RKO (cell line): ENCODE measurements at regions not wholly inside any gene's neighbourhood (a gene's known extent, or its start where the extent isn't known, plus 50 kb on each side); places are given as distances from the start of the nearest gene placed in this dataset.

ENCODE experiments used
- DNase-seq: peaks from one replicate; pipeline ENCODE4 v3.0.0-alpha.2; 2016; ENCODE audit warnings: low spot score

DNA sequence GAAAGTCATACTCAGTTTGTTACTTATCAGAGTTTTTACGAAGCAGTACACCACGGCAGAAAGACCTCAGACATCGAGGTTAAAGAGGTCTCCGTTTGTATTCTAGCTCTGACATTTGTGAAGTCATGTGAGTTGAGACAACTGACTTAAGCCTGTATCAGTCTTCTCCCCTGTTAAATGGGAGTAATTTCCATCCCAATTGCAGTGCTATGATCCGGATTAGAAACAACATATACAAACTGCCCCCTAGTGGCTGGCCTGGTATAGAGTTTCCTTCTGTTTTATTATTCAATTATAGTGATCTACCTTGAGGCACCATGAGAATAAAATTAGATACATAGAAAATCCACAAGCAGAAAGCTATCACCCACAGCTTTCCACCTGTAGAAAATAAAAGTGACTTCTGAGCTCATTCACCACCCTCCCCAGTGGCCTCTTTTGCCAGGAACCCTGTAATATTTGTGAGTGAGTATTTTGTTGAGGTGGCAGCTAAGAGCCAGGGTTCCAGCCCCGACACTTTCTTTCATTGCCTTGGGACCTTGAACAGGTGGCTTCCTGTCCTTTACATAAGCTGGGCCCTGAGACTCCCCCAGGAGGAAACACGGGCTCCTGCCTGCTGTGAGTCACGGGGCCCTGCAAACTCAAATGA, 607.2 kb upstream of the MGMT start:
- peak; percentile 55 for DNase-seq

DNA sequence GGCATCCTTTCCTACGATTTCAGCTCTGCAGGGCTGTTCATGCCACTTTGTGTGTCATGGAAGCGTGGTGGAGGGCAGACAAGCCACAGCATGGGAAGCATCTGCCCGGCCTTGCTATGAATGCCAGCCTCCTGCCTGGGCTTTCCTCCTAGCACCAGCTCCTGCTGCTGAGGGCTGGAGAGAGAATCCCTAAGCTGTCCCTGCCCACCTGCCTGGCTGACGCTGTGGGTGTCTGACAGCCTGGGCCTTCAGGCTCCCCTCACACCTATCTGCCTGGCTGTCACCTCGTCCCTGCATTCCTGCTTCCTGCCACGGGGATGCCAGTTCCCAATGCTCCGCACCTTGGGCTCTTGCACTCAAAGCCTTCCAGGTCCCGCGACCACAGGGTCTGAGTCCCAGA, 606.5 kb upstream of the MGMT start:
- no peak for DNase-seq

DNA sequence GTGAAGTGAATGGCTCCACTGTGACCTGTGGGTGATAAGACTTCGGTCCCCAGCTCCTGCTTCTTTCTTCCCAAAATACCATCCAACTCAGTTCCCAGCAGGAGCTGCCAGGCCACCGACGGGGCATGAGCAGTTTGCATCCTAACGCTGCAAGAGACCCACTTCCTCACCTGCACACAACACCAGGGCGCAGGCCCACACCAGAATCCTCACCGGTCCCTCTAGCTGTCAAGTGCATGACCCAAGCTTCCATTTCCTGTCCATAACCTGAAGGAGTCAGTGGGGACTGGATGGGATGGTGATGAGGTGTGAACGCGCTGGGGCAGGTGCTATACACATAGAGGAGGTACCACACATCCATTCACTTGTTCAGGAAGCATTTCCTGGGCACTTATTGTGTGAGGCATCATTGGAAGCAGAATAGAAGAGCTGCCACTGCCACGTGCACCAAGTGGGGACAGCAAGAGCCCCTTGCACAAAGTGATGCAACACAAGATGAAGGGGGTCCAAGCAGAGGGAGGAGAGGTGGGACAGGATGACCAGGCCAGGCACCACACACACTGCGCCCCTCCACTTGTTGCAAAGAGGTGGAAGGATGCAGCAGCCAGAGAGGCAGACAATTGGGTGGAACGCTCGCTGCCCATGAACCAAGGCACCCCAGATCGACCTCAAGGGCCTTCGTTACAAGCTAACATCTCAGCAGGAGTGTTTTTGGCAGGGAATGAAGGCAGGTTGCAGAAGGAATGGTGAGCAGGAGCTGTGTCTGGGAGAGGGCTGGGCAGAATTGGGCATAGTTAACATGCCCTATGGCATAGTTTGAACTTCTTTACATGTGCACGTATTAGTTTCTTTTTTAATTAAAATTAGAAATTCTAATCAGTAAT, 605.8 kb upstream of the MGMT start:
- no peak for DNase-seq

DNA sequence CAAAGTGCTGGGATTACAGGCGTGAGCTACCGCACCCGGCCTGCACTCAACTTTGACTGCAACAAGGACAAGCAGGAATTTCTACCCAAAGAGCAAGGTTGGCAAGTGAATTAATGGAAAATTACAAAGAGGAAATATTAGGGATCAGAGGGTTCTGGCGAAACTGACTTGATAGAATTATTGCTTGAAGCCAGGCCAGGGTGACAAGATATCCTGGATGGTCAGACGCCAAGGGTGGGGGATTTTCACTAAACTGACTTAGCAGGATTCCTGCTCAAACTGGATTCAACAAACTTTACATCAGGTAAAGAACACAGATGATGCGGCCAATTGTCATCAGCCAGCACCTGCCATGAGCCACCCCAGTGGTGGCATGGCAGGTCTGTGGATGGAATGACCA, 603.6 kb upstream of the MGMT start:
- DNase-seq = no peak

DNA sequence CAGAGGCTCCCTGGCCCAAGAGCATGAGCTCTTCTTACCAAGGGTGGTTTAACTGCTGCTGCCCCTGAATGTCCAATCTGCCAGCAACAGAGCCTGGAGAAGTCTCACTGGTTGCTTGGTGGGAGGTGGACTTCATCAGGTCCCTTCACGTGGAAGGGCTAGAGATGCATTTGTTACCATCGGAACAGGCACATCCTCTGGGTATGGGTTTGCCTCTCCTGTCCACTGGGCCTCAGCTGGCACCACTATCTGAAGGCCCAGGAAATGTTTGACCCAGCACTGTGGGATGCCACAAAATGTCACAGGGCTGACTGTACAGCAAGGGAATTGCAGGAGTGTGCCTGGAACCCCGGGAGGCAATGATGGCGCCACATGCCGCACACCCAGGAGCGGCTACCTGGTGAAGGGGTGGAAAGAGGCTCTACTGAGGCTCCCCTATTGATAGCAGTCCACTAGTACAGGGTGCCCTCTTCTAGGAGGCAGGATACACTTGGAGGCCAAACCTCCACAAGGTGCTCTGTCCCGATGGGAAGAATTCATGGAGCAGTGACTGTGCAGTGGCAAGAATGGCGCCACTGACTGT, 603.1 kb upstream of the MGMT start:
- no peak for DNase-seq

DNA sequence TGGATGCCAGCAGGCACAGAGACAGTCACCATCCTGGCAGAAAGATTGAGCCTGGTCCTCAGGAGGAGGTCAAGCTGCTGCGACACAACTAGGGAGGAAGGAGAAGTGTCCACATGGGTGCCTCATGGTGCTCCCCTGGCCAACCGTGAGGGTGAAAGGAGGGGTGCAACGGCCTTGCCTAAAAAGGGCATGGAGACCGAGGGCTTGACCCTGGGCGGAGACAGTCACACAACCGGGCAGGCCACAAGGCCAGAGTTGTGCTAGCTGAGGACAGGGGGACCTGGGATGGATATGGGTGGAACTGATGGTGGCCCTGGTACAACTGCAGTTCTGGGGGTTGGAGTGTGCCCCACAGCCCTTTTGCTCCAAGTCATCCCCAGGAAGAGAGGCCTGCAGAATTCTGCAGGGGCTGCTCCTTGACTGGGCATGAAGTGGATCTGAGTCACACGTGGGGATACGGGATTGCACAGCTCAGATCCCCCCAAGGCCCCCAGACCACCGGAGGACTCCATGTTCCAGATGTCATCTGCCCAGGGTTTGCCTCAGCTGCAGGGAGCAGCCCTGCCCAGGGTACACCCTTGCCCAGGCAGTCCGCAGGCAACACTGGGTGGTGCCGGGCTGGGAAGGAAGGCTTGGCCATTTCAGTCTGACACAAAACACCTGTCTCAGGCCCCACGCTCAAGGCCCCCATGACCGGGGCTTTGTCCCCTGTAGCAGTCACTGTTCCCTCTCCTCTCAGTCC, 602.3 kb upstream of the MGMT start:
- DNase-seq = no peak

DNA sequence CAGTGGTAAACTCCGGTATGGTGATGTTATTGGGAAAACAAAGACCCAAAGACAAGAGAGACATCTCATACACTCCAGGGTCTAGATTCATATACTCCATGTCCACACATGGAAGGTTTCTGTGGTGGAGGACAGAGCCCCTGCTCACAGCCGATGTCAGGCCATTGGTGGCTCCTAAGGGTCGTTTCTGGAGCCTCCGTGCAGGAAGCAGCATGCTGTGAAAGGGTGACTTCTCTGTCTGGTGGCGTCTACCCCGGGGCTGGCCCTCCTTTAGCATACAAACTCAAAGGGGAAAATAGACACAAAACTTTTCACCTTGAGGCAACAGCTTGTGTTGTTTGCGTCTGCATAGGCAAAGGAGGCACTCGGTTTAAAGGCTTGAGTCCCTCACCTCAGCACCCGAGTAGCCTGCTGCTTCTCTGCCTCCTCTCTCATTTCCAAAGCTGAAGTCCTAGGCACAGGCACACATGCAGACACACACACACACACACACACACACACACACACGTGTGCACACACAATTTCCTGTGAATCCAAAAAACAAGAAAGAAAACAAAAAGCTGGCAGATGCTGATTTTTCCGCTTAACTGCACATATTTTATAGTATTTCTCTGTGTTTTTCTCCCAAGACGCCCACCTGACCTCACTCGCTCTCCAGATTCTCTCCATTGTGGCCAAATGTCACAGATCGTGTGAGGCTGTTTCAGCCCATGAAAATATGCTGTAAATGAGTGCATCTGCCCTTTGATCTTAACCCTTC, 601.4 kb upstream of the MGMT start:
- no peak for DNase-seq

DNA sequence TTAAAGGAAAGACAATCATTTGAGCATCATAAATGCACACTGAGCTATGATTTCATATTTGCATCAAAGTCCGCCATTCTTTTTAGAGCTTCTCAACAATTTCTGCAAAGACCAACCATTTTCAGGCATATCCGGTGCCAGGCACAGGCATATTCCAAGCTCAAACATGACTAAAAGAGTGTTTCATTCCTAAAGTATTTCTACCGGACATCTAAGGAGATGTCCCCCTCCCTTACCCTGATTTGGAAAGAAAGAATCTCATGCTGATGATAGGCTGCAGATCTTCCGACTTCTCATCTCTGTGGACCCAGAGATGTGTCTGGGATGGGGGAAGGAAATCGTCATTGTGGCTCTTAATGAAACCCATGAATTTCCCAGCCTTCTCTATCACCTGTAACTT, 600.5 kb upstream of the MGMT start:
- DNase-seq = no peak

DNA sequence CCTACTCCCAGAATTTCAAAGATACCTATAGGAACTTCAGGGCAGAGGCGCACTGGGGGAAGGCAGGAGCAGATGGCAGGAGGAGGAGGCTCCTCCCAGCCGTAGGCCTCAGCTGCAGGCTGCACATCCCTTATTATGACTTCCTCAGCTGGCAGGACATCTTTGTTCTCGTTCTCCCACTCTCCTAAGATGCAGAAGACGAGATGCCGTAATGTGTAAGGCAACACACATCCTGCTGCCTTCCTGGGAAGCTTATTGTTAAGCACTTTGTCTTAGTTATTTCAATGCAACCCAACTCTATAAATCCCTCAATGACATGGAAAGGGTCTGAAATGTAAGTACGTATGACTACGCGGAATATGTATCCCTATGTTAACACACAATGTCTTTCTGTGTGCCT, 599.8 kb upstream of the MGMT start:
- no peak for DNase-seq

DNA sequence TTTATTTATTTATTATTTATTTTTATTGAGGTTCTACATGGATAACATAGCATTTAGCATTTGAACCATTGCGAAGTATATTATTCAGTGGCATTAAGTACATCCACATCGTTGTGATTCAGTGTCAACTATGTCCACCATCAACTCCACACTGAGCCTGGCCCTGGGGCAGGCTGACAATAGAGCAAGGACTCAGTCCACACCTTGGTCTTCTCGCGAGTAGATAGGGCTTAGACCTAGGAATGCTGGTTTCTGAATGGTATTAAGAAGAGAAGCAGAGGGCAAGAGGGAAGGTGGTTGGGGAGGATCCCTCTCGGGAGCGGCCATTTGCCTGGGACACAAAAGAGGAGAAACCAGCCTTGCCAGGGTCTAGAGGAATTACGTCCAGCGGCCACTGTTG, 599.2 kb upstream of the MGMT start:
- DNase-seq = no peak

DNA sequence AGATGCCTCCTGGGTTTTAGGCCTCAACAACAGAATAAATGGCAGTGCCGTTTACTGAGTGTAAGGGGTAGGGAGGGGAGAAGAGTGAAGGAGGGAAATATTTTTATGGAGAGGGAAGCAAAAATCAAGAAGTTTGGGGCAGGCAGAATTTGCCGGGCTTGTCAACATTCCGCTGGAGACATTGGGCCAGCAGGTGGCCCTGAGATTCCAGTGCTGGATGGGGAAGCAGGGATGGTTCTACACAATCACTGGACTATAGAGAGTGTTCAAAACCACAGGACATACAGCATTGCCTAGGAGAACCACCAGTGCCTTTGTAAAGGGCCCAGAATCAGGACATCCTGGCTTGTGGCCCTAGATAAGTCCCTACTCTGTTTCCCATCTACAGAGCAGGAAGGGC, 598.6 kb upstream of the MGMT start:
- no peak for DNase-seq

DNA sequence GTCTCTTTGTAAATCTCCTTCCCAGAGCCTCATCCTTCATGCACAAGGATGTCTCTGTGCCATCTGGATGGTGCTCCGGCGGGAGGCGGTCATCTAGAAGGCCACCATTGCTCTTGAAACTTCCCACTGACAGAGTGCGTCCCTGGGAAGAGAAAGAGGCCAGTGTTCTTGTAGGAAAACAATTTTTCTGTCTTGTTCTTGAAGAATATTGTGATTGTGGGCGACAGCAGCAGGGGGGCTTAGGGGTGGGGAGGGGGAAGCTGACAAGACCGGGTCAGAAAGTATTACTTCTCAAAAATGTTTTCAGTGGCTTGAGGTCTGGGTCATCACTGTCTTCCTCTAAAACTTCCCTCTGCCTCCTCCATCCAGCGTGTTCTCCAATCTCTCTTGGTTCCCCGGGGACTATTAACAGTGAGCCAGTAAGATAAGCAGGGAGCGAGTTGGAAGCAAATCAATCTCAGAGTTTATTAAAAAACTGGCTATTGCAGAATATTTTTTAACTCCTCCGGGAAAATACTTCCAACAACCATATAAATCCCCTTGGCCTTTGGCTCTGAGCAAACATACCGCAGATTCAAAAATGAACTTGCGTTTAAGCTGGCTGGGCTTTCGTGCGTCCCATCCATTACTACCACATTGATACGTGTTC, 597.8 kb upstream of the MGMT start:
- no peak for DNase-seq

DNA sequence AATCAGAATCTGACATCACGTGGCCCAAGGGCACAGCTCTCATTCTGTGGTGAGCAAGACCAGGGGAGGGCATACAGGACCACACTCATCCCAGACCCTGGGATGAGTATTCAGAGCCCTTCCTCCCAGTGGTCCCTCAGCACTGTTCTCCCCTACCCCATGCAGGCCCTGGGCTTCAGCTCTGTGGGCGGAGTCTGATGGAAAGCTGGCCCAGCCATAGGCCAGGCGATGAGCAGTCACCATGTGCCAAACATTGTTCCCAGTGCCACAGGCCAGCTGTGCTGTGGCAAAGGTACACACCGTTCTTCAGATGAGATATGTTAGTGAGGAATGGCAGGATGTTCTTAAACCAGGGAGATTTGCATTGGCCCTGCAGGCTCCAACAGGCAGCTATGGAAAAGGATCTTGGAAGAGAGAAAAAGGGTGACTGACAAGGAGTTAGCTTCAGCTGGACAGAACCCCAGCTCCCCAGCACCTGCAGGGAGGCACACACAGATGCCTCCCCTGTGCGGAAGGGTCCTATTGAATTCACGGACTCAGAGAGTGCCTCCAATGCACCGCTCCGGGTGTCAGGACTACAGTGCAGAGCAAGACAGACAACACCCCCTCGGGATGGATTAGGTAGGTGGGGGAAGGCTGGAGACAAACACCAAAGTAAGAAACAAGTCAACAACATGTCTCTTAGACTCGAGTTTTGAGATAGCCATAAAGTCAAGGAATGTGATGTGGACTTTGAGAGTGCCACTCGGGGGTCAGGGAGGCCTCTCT, 596.0 kb upstream of the MGMT start:
- DNase-seq = no peak

DNA sequence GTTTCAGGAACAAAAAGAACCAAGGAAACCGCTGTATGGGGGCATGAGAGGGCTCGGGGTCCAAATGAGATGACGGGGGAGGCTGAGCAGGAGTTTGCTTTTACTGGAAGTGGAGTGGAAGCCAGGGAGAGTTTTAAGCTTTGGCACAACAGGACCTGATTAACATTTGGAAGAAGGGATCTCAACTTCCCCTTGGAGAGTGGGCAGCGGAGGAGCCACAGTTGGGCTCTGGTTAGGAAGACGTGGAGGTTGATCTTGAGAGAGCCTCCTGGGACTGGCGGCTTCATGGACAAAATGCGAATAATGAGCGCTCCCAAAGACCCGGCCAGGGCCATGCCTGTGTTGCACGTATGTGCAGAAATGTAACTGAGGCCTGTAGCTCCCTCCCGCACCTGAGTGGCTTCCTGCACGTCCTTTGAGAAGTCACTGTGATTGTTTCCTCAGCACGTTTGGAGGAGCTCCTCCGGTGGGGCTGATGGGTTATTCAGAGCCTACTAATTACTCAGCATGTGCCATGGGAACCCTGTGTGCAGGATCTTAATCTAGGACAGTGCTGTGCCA, 595.3 kb upstream of the MGMT start:
- DNase-seq = no peak

DNA sequence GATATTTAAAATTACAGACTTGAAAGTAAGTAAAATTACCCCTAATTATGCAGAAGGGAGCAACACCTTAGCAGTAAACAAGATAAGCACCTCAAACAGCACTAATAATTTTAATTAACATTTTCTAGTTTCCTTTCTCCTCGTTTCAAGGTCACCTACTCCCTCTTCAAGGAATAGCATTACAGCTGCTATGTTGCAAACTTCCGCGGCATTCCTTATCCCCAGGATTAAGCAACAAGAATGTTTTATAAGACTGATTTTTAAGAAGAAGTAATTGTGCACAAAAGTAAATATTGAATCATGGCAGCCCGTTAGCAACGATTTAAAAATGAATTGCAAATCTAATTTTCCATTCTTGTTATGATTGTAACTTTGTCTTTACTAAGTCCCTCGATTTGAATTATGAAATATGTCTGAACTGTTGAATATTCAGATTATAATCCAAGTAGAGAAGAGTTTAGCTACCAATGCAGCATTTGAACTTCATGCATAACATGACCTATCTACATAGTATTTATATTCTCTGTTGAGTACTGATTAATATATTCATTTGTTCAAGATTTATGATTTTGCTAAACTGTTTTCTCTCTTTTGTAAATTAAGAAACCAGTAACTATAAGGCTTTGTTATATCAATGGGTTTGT, 593.5 kb upstream of the MGMT start:
- DNase-seq = no peak

DNA sequence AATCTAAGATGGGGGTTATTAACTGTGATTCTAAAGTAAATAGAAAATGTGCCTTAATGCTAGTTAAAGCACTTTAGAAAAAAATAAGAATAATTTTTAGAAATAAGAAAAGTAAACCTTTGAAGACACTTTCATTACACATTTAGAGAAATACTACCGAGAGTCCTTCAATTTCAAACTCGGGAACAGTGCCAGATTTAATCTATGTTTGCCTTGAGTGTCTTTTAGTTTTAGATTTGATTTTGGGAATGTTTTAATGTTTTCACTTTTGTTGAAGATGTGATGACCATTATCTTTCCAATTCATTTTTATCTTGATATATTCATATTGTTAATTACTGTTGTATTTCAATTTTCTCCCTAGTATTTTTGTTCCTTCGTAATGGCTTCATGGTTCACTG, 592.7 kb upstream of the MGMT start:
- DNase-seq = no peak

DNA sequence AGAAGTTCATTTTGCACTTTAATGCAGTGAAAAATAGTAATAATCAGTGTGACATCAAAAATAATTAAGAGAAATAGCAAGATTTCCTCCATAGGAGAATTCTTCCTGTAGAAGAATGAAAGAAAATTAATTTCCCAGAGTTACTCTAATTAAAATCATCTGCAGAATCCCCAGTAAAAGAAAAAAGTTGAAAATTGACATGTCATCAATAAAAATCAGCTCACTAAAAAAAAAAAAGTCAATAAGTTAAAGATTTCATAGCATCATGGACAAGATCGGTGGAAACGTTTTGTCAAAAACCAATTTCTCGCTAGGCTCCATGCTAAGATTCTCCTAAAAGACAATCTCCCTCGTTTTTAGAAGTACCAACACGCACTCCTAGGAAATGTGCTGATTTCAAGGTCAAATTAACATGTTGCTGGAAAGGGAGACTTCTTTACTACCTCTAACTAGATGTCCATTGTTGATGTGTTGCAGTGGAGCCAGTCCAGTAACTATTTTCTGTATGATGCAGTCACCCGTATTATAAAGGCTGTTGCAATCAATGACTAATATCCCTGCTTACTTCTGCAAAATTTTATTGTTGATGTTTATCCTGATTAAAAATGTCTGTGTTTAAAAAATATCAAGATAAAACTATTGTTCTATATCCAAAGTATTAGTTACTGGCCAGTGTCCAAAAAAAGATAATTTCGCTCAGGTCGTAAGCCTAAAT, 591.9 kb upstream of the MGMT start:
- DNase-seq = no peak

DNA sequence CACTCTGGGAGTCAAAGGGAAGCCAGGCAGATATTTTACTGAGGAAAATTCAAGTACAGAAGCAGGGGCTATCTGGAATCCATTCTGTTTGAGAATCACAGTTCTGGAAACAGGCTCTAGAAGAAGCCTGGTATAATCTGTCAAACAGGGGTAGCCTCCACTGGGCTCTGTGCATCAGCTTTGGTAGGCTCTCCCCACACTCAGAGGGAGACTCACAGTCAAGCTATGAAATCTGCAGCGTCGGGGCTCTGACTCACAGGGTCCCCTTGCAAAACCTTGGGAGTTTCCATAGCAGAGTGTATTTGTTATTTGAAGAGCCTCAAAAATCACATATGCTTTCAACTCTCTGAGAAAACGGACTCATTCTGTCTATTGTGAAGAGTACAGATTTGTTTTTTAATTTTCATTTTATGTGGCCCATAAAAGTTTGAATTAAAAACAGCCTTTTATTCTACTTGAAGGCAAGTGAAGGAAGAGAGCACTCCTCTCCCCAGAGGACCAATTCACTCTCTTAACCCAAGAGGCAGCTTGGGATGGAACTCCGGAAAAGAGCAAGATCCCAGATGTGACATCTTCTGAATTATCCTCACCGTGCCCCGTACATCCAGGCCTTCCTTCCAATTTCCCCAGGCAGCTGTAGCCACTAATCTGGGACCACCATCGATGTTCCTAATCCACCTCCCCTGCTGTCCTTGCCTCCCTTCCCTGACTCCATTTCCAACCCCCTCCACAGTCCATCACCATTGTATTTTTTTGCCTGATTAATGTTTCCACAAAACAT, 590.9 kb upstream of the MGMT start:
- peak; percentile 22 for DNase-seq
